HG02943 (cell line): ENCODE measurements at regions not wholly inside any gene's neighbourhood (a gene's known extent, or its start where the extent isn't known, plus 50 kb on each side); places are given as distances from the start of the nearest gene placed in this dataset.
"Not testable (repeated sequence)": the region's sequence is repeated elsewhere in the genome, so short reads cannot be mapped to it uniquely, and the experiment has no call there.

Experiments
- ATAC-seq: cut with Tn5 transposase; IDR thresholded peaks from one replicate; pipeline ENCODE4 v1.9.1; 2021; ENCODE audit warnings: mild to moderate bottlenecking, low read depth, moderate library complexity; ENCODE audit not compliant: unreplicated experiment

DNA sequence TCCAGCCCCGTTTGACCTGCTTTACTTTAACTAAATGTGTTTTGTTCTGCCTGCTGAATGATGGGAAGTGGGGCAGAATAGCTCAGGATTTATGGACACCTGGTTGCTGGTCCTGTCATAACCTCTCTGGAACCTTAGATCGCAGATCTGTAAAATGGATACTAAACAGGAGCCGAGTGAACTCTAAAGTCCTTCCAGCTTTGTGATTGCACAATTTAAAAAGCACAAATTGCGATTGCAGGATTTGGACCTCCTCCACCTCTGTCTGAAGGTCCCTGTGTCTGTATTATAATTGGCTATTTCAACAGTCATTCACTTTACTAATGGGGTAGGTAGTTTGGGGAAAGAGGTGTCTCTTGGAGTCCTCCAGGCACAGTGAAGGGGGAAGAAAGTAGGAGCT, 220.4 kb downstream of the LY86 start:
- ATAC-seq: no peak

DNA sequence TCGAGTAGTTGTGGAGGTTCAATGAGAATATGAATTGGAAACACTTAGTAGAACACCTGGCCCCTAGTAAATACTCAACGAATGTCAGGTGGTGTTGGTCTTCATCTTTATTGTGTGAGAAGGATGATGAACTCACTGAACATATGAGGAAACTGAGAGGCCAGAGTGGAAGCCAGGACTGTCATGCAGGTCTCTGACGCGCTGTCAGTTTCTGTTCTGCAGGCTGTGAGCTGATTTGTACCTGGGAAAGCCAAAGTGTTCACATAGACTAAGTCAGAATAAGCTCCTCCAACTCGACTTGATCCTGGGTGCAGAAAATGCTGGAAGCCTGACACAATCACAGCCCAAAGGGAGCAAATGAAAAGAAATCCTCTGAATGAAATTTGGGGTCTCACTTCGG, 222.2 kb downstream of the LY86 start:
- ATAC-seq: no peak

DNA sequence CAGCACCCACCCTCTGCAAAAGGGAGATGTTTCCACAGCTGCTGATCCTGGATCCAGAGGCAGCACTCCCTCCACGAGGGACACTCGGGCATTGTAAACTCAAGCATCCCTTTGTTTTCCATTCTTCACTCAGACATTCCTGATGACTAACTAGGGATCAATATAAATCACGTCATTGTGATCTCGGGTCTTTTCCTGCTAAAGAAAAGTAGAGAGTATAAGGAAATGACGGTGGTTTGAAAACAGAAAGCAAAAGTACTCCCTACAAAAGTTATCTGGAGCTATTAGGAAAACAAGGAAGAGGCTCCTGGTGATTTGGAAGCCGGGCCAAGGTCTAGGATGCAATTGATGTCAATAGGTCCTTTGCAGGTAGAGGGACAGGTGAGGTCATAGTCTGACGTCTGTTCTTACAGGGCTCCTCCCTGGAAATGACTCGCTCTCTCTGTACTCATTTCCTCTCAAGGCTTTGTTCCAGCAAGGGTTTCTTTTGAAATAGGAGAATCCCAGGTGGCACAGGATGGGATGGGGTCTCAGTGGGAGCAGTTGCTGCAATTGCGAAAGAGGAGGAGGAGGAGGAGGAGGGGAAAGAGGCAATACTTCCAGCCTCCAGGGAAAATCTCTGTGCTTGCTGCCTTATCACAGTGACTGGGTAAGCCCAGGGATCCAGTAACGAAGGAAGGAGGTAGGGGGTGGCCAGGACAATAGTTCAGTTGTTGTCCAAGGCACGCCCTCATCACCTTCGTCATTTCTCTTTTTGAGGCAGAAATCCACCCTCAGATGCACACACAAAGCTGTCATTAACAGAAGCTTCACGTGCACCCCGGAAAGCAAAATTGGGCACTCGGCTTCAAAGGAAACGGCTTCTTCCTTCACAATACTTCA, 222.8 kb downstream of the LY86 start:
- ATAC-seq: no peak

DNA sequence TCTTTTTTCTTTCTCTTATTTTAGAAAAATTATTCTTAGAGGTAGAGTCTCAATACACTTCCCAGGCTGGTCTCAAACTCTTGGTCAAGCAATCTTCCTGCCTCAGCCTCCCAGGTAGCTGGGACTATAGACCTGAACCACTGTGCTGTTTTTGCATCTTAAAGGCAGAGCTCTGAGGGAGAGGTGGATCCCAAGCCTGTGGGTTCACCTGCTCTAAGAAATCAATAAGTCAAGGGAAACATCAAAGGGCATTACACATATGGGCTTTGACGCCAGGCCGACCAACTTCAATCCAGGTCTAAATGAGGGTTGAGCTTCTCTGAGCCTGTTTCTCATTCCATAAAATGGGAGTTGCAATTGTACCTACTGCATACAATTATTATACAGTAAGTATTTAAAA, 223.9 kb downstream of the LY86 start:
- no peak for ATAC-seq

DNA sequence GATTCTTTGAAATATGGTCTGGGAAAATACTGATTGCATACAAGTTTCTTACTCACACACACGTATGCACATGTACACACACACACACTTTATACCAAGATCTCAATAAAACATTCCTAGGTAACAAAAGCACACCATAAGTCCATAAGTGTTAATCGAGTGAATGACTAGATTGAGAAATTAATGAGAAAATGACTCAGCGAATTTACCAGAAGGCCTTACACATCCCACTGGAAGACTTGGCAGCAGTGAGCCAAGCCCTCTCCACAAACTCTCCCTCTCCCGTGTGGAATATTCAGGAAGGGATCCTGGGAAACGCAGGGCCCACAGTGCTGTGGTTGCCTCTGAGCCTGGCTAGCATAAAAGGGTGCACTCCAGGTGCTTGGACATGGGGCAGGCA, 227.2 kb downstream of the LY86 start:
- ATAC-seq: no peak

DNA sequence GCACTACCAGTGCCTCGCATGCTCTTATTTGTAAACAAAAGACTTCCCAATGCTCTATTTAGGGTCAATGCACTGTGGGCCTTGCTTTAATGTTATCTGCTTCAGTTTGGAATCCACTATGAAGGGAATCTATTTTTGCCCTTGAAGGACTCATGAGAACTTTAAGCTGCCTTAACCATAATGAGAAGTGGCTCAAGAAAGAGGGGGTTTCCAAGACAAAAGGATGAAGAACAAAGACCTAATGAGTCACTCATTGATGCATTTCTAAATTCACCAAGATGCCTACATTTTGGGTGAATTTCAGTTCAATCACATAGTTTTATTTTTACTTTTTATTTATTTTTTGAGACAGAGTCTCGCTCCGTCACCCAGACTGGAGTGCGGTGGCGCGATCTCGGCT, 228.2 kb downstream of the LY86 start:
- ATAC-seq: no peak

DNA sequence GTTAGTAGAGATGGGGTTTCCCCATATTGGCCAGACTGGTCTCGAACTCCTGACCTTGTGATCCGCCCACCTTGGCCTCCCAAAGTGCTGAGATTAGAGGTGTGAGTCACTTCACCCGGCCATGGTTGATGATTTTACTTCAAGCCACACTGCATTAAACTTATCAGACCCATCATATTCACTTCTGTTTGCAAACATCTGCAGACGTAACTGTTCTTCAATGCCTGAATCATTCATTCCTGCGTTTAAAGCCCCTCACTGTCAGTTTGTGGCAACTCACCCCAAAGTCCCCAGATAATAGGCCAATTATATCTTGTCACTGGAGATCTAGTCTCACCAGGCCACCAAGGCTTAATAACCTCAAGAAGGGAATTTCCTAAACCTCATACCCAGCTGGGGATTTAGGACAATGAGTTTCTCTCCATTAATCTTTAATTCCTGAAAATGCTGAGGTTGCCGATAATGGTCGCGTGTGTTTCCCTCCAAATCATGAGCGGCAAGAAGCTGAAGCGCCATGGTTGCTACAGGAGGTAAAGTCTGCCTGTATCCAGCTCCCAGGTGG, 229.6 kb downstream of the LY86 start:
- no peak for ATAC-seq

DNA sequence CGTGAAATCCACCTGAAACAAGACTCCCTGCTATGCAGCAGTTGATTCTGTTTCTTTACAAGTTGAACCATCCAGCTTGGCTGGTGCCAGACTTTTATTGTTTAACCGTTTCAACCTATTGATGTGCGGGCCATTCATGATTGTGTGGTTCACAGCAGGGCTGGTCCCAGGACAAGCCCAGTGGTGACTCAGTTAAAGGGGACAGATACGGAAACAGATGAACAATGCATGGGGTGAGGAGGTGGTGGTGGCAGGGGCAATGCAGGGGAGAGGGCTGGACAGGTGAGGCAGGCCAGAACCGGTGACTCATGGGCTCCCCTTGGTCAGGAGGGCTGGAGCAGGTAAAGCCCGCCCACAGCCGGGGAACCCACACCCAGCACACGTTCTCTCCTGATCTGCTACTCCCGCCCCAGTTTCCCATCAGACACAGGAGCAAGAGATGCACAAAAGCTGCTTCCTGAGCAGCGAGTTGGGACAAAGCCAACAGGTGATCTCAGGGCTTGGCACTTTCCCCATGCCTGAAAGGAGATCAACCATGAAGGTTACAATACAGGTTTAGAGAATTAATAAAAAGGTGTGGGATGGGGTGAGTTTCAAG, 232.2 kb downstream of the LY86 start:
- ATAC-seq: no peak

DNA sequence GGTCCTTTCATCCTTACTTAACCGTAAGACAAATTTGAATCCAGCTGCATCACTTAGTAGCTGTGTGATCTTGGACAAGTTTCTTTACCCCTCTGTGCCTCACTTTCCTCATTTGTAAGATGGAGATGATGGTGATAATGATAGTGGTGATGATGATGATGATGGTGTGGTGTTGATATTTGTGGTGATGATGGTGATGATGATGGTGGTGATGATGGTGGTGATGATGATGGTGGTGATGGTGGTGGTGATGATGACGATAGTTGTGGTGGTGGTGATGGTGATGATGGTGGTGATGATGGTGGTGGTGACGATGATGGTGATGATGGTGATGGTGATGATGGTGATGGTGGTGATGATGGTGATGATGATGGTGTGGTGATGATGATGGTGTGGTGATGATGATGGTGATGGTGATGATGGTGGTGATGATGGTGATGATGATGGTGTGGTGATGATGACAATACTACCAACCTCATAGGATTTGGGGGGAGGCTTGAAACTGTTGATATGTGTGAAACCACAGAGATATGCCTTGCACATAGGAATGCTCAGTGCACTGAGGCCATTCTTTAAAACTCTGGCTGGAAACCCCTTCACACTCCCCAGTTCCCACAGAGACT, 233.2 kb downstream of the LY86 start:
- no peak for ATAC-seq

DNA sequence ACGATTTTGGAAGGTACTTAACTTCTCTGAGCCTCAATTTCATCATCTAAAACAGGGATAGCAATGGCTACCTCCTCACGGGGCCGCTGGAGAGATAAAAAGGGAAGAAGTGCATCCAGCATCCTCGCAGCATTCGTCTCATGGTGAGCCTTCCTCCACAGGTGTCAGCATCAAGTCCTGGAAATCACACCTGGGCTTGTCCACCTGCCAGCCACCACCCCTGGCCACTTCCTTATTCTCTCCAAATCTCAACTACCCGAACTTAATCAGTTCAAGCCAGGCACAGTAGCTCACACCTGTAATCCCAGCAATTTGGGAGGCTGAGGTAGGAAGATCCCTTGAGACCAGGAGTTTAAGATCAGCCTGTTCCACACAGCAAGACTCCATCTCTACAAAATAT, 234.5 kb downstream of the LY86 start:
- ATAC-seq: no peak

DNA sequence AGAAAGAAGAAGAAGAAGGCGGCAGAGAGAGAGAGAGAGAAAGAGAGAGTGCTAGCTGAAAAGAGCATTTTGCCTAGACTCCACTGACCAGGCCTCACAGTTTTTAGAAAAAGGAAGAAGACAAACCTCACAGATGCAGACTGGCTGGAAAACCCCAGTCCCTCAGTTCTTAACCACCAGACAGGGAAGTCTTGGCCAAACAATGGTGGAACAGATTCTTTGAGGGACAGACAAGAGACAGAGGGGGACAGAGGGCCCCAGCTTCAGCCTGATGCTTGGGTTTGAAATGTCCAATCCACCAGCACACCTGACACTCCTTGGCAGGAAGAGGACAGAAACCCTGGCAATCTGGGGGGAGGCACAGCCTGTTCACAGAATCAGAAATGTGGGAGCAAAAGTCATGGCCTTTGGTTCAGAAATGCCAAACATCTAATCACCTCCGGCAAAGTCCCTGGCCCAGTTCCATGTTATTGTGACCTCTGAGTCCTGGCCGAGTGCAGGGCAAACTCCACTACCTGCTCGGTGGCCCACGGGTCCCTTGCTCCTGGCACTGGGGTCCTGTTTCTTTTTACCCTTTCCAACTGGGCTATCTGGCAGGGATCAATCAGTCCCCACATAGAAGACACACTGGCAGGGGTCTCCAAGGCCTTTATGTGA, 235.2 kb downstream of the LY86 start:
- no peak for ATAC-seq

DNA sequence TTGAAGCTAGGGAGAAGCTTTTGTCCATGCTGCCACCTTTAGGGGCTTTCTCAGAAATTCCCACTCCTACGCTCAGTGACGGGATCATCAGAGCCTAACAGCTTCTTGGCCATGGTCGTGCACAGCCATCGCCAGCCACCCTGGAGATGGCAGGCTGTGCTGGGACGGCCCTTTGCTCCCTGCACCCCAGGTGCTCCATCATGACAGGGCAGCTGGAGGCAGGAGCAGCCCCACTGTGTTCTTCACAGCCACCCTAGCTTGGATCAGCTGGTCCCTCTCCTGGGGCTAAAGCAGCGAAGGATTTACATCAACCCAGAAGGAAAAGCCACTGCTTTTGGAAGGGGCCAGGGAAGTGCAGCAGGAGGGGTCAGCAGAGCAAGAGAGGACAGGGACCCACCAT, 235.9 kb downstream of the LY86 start:
- no peak for ATAC-seq

DNA sequence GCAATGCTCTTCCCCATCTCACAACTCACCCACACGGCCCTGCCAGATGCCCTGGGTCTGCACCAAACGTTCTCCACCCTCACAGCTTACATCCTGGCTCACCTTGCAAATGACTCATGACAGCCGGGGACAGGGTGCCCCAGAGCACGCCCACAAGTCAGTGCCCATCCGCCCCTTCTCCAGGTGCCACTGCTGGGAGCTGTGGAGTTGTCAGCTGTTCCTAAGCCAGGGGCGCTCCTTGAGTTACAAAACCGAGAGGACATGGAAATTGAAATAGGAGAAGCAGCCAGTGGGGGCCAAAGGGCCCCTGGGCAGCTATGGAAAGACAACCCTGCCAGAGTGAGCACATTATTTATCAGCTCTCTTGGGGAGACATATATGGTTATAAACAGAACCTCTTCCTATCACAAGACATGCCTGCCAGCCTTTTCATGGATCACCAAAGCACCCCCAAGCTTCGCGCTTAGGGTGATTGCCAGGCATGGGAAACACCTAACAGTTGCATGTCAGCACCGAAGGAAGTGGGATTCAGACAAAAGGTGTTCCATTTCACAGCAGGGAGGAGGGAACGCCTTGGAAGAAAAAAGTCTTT, 236.8 kb downstream of the LY86 start:
- no peak for ATAC-seq

DNA sequence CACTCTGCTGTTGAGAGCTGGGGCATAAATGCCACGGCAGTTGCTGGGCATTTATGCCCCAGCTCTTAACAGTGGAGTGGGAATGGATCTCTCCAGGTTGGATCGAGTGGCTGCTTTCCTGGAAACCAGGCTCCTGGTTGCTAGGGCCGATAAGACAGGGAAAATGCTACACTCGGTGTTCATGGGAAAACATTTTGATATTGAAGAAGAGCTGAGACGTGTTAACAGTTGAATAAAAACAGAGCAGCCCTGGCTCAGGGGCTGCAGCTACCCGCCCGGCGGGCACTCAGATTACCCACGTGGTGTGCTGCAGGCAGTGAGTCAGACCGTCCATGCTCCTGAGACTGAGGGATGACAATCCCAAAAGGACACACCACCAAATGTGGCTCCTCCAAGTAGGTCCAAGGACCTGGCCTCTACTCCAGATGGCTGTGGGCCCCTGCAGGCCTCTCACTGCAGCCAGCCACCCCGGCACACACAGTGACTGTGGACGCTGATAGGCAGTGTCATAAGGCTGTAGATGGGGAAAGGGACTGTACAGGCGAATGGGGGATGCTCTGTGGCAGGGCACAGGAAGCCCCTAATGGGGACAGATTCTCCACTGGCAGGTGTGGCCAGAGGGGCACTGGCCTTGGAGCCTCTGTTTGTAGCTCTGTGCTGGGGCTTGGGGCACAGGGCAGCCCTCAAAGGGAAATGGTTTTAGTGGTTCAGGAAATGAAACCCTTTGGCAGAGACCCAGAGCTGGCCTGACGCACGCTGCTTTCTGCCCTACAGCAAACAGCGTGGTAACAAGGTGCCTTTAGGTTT, 237.8 kb downstream of the LY86 start:
- peak; percentile 86 for ATAC-seq

DNA sequence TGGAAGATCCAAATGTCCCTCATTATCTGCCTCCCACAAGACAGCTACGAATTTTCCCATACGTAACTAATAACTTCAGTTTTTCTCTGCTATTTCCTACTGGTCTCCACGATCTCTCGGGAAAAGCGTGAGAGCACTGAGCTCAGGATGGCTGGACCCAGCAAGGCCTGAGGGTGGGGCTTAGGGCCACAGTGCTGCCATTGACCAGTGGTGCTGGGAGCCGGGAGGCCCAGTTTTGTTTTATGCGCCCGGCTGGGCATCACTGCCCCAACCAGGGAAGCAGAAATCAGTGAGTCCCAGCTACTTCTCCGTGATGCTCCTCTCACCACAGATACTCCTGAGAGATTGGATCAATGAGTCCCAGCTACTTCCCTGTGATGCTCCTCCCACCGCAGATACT, 238.4 kb downstream of the LY86 start:
- no peak for ATAC-seq

DNA sequence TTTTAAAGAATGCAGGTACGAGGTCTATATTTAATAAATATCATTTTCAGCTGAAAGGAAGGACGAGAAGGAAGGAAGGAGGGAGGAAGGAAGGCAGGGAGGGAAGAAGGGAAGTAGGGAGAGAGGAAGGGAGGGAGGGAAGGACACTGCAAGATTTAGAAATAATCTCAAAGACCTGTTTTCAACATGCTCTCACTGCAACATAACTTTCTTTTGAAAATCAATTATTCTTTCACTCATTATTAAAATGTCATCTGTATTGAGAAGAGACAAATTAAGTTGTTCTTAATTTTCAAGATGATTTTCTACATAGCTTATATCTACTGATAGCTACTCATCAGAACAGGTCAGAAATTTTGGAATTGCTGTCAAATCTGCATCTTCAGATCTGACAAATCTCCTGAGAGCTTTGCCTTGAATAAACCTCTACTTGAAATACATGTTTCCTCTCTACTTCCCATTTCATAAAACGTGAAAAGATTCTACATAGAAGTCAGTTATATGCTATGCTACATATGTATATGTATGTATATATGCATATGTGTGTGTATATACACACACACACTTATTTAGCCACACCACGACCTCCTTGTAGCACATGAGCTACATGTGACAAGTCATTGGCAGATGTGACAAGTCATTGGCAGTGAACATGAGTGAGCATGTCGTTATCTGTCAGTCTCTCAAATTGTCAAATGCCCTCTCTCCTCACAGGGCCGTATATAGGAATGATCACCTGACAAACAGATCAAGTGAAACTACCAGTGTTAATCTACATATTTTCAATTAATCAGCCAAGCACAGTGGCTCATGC, 241.6 kb downstream of the LY86 start:
- ATAC-seq: no peak

DNA sequence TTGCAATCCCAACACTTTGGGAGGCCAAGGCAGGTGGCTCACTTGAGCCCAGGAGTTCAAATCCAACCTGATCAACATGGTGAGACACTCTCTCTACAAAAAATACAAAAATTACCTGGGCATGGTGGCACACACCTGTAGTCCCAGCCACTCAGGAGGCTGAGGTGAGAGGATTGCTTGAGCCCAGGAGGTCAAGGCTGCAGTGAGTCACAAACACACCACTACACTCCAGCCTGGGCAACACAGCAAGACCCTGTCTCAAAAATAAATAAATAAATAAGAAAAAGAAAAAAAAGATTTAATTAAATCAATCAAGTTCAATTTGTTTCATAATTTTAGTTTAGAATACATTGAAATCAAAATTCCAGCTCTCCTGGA, 242.2 kb downstream of the LY86 start:
- not testable (repeated sequence) for ATAC-seq

DNA sequence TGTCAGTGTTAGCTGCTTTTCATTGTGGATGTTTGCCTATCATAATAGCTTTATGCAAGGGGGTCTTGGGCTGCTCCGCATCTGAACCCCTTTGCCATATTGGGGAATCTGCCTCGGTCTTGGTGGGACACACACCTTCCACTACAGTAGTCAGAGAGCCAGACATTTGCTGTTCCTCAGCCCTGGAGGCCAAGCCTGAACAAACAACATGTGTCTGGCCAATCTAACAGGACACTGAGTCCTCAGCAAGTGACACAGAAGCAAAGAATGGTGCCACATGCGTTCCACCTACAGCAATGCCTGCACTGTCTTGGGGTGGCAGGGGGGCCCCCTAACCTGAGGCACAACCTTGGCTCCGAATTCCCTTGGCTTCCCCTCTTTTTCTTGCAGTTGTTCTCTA, 243.9 kb downstream of the LY86 start:
- no peak for ATAC-seq
